ENCODE measurements at regions not wholly inside any gene's neighbourhood (a gene's known extent, or its start where the extent isn't known, plus 50 kb on each side); places are given as distances from the start of the nearest gene placed in this dataset.
"Not testable (repeated sequence)": the region's sequence is repeated elsewhere in the genome, so short reads cannot be mapped to it uniquely, and the experiment has no call there.

DNA sequence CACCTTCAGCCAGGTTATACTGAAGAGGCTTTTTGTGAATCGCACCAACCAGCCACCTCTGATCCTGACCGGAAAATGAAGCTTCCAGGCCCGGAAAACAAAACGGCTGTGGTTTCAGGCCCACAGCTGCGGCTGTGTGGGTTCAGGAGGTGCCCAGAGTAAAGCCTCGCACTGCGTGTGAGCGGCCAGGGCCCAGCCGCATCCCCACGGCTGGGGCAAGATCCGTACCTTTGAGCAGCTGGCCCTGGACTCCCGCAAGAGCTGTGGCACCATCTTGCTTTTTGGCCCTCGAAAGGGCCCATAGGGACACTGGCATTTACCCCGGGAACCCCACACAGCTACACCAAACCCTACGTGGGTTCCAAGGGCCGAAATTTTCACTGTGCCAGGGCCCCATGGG, 63.0 kb downstream of the GLUL start:
- no peak for DNase-seq (ENCODE audit: low read depth in 2 of 2)
- Histone ChIP-seq H3K4me1 (ENCODE audit: control insufficient read depth, extremely low read depth, insufficient read depth, low read length) (no peaks in the 10 kb centered on the region), H3K27me3 (ENCODE audit: control insufficient read depth, insufficient read depth, low read length) (no peaks in the 10 kb centered on the region), H3K4me3 (replicated peaks in 1 of 4; ENCODE audit: control extremely low read depth in 1 of 4, insufficient read depth in 1 of 4, low read depth in 3 of 4, low read length in 4 of 4) (no peak overlapping the region), H2AFZ (ENCODE audit: low read length) (no peak overlapping the region), H3K4me2 (ENCODE audit: extremely low read depth, insufficient read depth, low read length) (no peak overlapping the region), H3K36me3 (ENCODE audit: control insufficient read depth, insufficient read depth, low read length) (no peaks in the 10 kb centered on the region), H3K9ac (ENCODE audit: insufficient read depth, low read length) (no peak overlapping the region), H3K27ac (ENCODE audit: insufficient read depth, low read length) (no peak overlapping the region), H4K20me1 (ENCODE audit: control insufficient read depth, extremely low read depth, insufficient read depth, low read length) (no peaks in the 10 kb centered on the region), H3K79me2 (ENCODE audit: control insufficient read depth, insufficient read depth, low read length) (no peaks in the 10 kb centered on the region), H3K9me3 (ENCODE audit: control insufficient read depth, insufficient read depth, low read depth, low read length) (no peaks in the 10 kb centered on the region)
- TF ChIP-seq, protein P1, sequence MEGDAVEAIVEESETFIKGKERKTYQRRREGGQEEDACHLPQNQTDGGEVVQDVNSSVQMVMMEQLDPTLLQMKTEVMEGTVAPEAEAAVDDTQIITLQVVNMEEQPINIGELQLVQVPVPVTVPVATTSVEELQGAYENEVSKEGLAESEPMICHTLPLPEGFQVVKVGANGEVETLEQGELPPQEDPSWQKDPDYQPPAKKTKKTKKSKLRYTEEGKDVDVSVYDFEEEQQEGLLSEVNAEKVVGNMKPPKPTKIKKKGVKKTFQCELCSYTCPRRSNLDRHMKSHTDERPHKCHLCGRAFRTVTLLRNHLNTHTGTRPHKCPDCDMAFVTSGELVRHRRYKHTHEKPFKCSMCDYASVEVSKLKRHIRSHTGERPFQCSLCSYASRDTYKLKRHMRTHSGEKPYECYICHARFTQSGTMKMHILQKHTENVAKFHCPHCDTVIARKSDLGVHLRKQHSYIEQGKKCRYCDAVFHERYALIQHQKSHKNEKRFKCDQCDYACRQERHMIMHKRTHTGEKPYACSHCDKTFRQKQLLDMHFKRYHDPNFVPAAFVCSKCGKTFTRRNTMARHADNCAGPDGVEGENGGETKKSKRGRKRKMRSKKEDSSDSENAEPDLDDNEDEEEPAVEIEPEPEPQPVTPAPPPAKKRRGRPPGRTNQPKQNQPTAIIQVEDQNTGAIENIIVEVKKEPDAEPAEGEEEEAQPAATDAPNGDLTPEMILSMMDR (conservative IDR thresholded peaks at IDR 0.05 in 1 of 2, IDR thresholded peaks at IDR 0.05 in 1 of 2; ENCODE audit: low read depth in 1 of 2, low read length in 2 of 2) = no peak
- TF ChIP-seq EZH2 (IDR thresholded peaks at IDR 0.05; ENCODE audit: low read length, missing control alignments) = no peak

DNA sequence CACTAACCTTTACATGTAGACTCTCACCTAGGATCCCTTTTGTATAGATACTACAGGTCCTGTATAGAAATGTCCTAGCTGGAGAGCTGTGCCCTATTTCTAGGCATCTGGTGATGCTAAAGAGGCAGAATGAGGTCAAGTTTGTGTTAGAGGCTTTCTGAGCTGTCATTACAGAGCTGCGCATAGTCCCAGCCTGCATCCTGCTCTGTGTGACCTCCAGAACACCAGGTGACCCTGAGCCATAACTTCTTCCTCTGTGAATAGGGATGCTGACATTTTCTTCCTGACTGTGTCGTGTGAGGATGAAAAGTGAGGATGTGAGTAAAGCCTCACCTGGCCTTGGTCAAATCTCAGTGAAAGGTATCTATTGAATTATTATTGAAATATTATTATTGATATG, 66.3 kb downstream of the GLUL start:
- Histone ChIP-seq H3K4me2 (ENCODE audit: extremely low read depth, insufficient read depth, low read length) (no peak overlapping the region), H2AFZ (ENCODE audit: low read length) (no peak overlapping the region), H3K36me3 (ENCODE audit: control insufficient read depth, insufficient read depth, low read length) (no peaks in the 10 kb centered on the region), H3K4me1 (ENCODE audit: control insufficient read depth, extremely low read depth, insufficient read depth, low read length) (no peaks in the 10 kb centered on the region), H4K20me1 (ENCODE audit: control insufficient read depth, extremely low read depth, insufficient read depth, low read length) (no peaks in the 10 kb centered on the region), H3K27ac (ENCODE audit: insufficient read depth, low read length) (no peak overlapping the region), H3K27me3 (ENCODE audit: control insufficient read depth, insufficient read depth, low read length) (no peaks in the 10 kb centered on the region), H3K79me2 (ENCODE audit: control insufficient read depth, insufficient read depth, low read length) (no peaks in the 10 kb centered on the region), H3K9ac (ENCODE audit: insufficient read depth, low read length) (no peak overlapping the region), H3K9me3 (ENCODE audit: control insufficient read depth, insufficient read depth, low read depth, low read length) (no peaks in the 10 kb centered on the region), H3K4me3 (replicated peaks in 1 of 4; ENCODE audit: control extremely low read depth in 1 of 4, insufficient read depth in 1 of 4, low read depth in 3 of 4, low read length in 4 of 4) (no peak overlapping the region)
- no peak for DNase-seq (ENCODE audit: low read depth in 2 of 2)
- TF ChIP-seq, protein P1 (conservative IDR thresholded peaks at IDR 0.05 in 1 of 2, IDR thresholded peaks at IDR 0.05 in 1 of 2; ENCODE audit: low read depth in 1 of 2, low read length in 2 of 2) = no peak
- TF ChIP-seq EZH2 (IDR thresholded peaks at IDR 0.05; ENCODE audit: low read length, missing control alignments) = no peak

DNA sequence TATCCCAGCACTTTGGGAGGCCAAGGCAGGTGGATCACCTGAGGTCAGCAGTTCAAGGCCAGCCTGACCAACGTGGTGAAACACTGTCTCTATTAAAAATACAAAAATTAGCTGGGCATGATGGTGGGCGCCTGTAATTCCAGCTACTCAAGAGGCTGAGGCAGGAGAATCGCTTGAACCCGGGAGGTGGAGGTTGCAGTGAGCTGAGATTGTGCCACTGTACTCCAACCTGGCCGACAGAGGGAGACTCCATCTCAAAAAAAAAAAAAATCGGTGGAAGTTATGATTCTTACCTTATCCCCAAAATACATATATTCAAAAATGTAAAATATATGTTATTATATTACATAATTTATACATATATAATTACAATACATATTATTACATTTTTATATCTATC, 70.1 kb downstream of the GLUL start:
- H3K36me3 ChIP-seq (ENCODE audit: control insufficient read depth, insufficient read depth, low read length); H3K4me1 ChIP-seq (ENCODE audit: control insufficient read depth, extremely low read depth, insufficient read depth, low read length); H3K9ac ChIP-seq (ENCODE audit: insufficient read depth, low read length); H3K4me3 ChIP-seq (replicated peaks in 1 of 4; ENCODE audit: control extremely low read depth in 1 of 4, insufficient read depth in 1 of 4, low read depth in 3 of 4, low read length in 4 of 4); H2AFZ ChIP-seq (ENCODE audit: low read length); H3K27ac ChIP-seq (ENCODE audit: insufficient read depth, low read length); H4K20me1 ChIP-seq (ENCODE audit: control insufficient read depth, extremely low read depth, insufficient read depth, low read length); DNase-seq (ENCODE audit: low read depth in 2 of 2); H3K9me3 ChIP-seq (ENCODE audit: control insufficient read depth, insufficient read depth, low read depth, low read length); H3K4me2 ChIP-seq (ENCODE audit: extremely low read depth, insufficient read depth, low read length); H3K27me3 ChIP-seq (ENCODE audit: control insufficient read depth, insufficient read depth, low read length); H3K79me2 ChIP-seq (ENCODE audit: control insufficient read depth, insufficient read depth, low read length): not testable (repeated sequence)
